DMS153 treated with DMSO at 0.1 percent for 48 hours (cell line): ENCODE measurements at regions not wholly inside any gene's neighbourhood (a gene's known extent, or its start where the extent isn't known, plus 50 kb on each side); places are given as distances from the start of the nearest gene placed in this dataset.

Source experiments
- DNase-seq: peaks from one replicate; lab custom pipeline; 2025; ENCODE audit not compliant: unreplicated experiment; lab: John Stamatoyannopoulos, UW

DNA sequence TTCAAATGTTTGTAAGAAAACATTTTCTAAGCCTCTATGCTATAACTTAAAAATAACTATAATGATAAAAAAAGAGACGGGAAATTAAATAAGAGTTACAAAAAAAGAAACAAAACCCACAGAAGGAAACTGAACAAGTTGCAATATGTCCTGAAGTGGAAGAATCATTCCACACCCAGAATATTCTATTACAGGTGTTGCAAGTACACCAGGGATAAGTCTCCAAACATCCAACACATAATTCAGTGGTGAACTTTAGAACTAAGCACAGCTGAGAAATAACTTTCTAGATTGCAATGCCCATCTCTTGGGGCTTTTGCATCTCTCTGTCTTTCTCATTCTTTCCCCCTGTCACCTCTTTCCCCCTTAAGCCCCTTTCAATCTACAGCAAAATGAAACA, 325.2 kb downstream of the BRINP1 start:
- DNase-seq: no peak

DNA sequence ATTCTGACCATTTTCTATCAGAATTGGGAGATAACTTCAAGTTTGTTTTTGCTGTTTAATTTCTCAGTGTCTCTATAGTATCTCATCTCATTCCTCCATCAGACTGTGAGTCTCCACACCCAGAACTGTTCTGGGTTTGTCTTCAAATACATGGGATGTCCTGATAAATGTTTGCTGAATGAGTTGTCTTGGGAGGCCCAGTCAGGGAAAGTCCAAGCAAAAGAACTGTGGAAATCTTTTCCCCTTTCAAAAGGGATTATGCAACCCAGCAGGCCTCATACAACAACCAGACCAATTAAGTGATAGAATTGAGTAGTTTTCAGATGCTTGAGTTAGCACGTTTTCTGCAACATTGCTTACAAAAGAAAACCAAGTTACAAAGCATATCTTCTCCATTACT, 324.4 kb downstream of the BRINP1 start:
- no peak for DNase-seq

DNA sequence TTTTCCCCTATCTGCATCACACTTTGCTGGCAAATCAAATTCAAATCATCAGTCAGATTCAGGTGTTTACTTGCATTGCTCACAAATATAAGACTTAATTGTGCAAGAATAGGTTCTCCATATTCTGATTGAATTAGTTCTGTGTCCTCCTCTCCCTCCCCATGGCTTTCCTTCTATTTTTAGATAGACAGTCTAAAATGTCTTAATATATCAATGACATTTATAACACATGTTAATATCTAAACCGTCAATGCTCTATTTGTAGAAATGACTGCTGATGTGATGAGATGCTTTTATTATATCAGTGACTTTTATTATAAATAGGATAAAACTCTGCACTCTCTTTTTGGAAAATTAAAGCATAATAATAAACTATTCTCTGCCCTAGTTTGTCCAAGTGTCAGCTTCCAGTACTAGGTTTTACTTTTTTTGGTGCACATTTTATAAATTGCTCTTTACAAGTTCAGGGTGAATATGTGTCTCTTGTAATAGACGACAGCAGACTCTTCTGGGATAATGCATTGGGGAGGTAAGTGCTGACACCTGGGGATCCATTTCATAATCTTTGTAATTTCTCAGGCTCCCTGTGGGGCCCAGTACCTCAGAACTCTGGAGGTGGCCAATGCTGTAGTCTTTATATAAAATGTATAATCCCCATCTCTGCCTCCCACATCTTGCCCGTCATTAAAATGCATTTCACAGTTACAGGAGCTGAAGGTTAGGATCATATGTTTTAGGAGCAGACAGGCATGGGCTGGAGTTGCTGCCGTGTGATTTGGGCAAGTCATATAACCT, 321.5 kb downstream of the BRINP1 start:
- no peak for DNase-seq

- DNase-seq: no peak
Measured at GRCh38 chr9:119050281-119050680, 319.0 kb downstream of the BRINP1 start.

- DNase-seq: no peak
Measured at GRCh38 chr9:119052339-119053030, 316.8 kb downstream of the BRINP1 start.

- DNase-seq: no peak
Measured at GRCh38 chr9:119053070-119053469, 316.2 kb downstream of the BRINP1 start.

- DNase-seq: no peak
Measured at GRCh38 chr9:119060629-119061385, 308.4 kb downstream of the BRINP1 start.

- no peak for DNase-seq
Measured at GRCh38 chr9:119071636-119072035, 297.6 kb downstream of the BRINP1 start.

DNA sequence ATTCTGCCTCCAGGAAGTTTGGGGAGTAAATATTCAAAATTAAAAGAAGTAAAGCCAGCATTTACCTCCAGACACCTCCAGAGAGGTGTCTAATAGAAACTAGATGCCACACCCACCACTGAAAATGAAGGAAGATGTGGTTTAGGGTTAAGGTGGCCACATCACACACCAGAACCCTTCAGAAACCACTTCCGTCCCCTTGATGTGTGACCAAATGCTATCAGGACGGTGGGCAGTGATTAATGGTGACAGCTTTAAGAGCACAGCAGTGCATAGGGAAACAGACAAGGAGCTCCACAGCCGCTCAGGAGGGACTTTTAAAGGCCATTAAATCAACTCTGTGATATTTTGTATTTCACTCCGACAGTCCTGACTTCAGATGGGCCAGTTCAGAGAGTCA, 295.2 kb downstream of the BRINP1 start:
- no peak for DNase-seq

GRCh38 chr9:119078015-119078414, 291.2 kb downstream of the BRINP1 start:
- DNase-seq: no peak

DNA sequence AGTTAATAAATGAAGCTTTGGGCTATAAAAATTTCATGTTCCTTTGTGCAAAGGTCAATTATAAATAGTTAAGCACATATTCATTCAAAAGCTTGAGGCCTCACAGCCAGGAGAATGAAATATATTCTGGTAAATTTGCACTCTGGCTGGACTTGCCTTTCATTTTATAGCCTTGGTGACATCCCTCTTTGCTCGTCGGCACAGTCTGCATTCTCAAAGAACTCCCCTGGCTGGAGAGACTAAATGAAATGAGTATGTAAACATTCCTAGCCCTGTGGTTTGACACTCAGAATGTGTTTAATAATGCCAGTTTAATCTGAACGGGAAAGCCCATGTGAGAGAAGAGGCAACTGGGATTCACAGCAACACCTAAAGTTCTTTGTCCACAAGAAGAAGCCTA, 285.6 kb downstream of the BRINP1 start:
- DNase-seq: peak; percentile 36

DNA sequence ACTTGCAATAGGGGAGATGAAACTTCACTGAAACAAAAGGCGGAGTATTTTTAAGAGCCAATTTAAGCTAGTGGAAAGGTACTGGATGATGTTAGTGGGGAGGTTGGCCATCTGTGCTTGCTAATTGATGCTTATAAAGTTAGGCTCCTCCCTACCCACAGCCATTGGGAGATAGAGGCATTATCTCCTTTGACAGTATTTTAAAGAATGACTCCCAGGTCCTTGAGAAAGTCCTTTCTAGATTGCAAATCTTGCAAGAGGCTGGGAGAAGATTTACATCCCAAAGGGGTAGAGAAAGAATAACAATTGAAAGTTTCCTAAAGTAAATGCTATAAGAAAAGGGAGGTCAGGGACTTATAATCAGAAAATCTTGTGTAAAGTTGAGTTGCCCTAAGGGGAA, 282.6 kb downstream of the BRINP1 start:
- DNase-seq: no peak

DNA sequence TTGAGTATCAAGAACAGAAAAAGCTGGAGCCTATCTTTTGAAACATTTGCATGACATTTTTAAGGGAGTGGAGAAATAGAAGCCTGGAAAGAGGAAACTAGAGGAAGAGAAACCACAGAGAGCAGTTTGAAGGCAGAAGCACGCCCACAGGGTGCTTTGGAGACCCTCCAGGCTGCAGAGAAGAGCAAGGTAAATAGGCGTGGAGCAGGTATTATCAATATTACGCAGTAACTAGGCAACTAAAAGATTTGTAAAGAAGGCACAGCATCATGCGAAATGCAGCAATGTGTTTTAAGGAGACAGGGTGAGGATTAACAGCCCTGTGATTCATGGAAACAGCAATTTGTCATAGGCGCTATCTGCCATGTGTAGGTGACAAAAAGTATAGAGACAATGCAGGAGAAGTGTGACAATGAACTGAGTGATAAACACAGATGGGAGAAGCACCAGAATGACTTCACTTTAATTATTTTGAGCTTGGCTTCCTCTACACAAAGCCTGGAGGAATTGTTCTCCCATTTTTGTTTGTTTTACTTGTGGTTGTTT, 281.2 kb downstream of the BRINP1 start:
- DNase-seq: peak; percentile 72

GRCh38 chr9:119091074-119091473, 278.2 kb downstream of the BRINP1 start:
- DNase-seq: no peak

DNA sequence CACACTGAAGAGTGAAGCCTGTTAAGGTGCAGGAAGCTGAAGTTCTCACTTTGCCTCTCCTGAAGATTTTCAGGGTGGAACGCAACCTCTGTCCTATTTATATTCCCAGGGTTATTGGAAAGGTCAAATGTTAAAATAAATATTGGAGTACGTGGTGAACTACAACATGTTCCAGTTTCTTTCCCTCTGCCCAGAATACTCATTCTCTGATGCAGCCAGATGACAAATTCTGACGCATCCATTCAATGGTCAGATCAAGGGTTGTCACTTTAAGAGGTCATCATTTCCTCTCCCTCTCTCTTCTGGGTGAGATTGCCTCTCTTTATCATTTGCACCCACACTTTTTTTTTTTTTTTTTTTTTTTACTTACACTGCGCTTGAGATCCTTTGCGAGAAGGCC, 277.1 kb downstream of the BRINP1 start:
- no peak for DNase-seq

DNA sequence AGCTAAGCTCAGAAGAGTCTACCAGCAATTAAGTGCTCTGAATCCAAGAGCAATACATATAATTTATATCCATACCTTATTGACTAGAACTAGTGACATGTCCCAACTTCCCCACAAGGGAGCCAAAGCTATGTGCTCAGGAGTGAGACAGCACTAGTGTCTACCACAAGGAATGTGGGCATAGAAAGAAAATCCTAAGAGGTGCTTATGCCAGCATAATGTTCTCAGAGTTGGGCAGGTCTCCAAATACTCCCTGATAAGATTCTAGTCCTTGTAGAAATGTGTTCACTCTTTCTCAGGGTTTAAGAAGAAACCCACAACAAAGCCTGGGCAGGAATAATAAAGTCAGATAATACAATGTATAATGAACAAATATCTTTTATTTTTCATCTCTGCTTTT, 275.1 kb downstream of the BRINP1 start:
- no peak for DNase-seq

DNA sequence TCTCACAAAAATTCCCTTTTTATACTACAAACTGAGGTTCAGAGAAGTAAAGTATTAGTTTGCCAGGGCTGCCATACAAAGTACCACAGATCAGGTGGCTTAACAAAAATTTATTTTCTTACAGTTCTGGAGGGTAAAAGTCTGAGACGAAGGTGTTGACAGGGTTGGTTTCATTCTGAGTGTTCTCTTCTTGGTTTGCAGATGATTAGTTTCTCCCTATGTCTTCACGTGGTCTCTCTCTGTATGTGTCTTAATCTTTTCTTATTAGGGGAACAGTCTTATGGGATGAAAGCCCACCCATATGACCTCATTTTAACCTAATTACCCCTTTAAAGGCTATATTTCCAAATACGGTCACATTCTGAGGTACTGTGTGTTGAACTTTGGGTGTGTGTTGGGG, 274.2 kb downstream of the BRINP1 start:
- DNase-seq: no peak

- no peak for DNase-seq
Measured at GRCh38 chr9:119101048-119101447, 268.2 kb downstream of the BRINP1 start.

GRCh38 chr9:119114681-119115080, 254.6 kb downstream of the BRINP1 start:
- no peak for DNase-seq
